Heart left ventricle (tissue), 16 donors: ENCODE measurements at regions not wholly inside any gene's neighbourhood (a gene's known extent, or its start where the extent isn't known, plus 50 kb on each side); places are given as distances from the start of the nearest gene placed in this dataset.
A peak's percentile ranks its signal among the peaks of the same experiment; 100 is the strongest.

ENCODE experiments used
- ATAC-seq, 4 donors: fragments of 200-7000 bp; cut with Tn5 transposase; one replicate each; pipeline ENCODE4 v1.9.1; 2020 to 2022; ENCODE audit warnings: moderate library complexity in 4 of 4, mild to moderate bottlenecking in 3 of 4, moderate number of reproducible peaks in 1 of 4
- DNase-seq, 5 donors: peaks; one replicate each; pipeline ENCODE4 v3.0.0-alpha.2; 2020
- H3K27ac ChIP-seq, 12 donors: fragments of 200-600 bp; sonication (generic) in 4 of 12; one replicate each; pipeline versions ENCODE4 v1.5.0 to v1.8.0; 2016 to 2022; ENCODE audit warnings: mild to moderate bottlenecking in 2 of 12
- H3K27me3 ChIP-seq, 9 donors: fragments of 200-600 bp; sonication (generic) in 2 of 9; one replicate each; pipeline versions ENCODE4 v1.5.1 to v1.8.0; 2016 to 2022; ENCODE audit warnings: mild to moderate bottlenecking in 3 of 9
- H3K36me3 ChIP-seq, 9 donors: fragments of 200-600 bp; sonication (generic) in 2 of 9; one replicate each; pipeline versions ENCODE4 v1.5.0 to v1.8.0; 2018 to 2022; ENCODE audit warnings: mild to moderate bottlenecking in 2 of 9
- H3K4me1 ChIP-seq, 12 donors: fragments of 200-600 bp; sonication (generic) in 4 of 12; one replicate each; pipeline versions ENCODE4 v1.5.0 to v1.8.0; 2016 to 2022; ENCODE audit warnings: mild to moderate bottlenecking in 3 of 12
- H3K4me3 ChIP-seq, 12 donors: fragments of 200-600 bp; sonication (generic) in 4 of 12; one replicate each; pipeline versions ENCODE4 v1.5.0 to v1.8.0; 2017 to 2022; ENCODE audit warnings: mild to moderate bottlenecking in 9 of 12, moderate library complexity in 4 of 12
- H3K9me3 ChIP-seq, 12 donors: fragments of 200-600 bp; sonication (generic) in 4 of 12; one replicate each; pipeline versions ENCODE4 v1.5.0 to v1.8.0; 2016 to 2022; ENCODE audit warnings: mild to moderate bottlenecking in 1 of 12
- POLR2A ChIP-seq, 2 donors: fragments of 450-650 bp; IDR thresholded peaks; one replicate each; pipeline ENCODE4 v1.6.1; 2017; ENCODE audit warnings: antibody characterized with exemption in 2 of 2, mild to moderate bottlenecking in 2 of 2, moderate library complexity in 2 of 2
- WGBS, 4 donors: extraction: QIAGEN DNeasy Blood & Tissue Kit in 2 of 4; methylation state at CpG; one replicate each; pipeline versions ENCODE4 v1.1.5 to v1.1.7; 2013 to 2018; 5-methylcytosine and 5-hydroxymethylcytosine counted together
- intact Hi-C, 10 donors: fragments of 100-400 bp; cut with DNase I; formaldehyde crosslinking; loops; one replicate each; pipeline versions ENCODE4 v1.11.1 to v1.14.2; 2022
- TF ChIP-seq, protein P1 (sequence below), 12 donors: fragments of 200-600 bp; sonication (generic) in 4 of 12; IDR thresholded peaks; one replicate each; pipeline versions ENCODE4 v1.5.0 to v1.8.0; 2018 to 2022; ENCODE audit warnings: antibody characterized with exemption in 12 of 12, mild to moderate bottlenecking in 5 of 12
- donor health status: ischemic (EF 13 %, LVEDD 7.1; RV severe dilation, severe dysfunction).
- donor health status: healthy with polysubstance abuse.
- donor health status: DM: no; HTN: yes; CAD: no.
- donor health status: DM: no; HTN: no; CAD: no.
- donor health status: ischemic (EF 25% LVEDD 6.9; RV normal size, moderate dysfunction).
- donor health status: ischemic (EF 25% LVEDD 5.7; RV mildly dilated, moderate dysfunction).
- donor health status: healthy.
- donor health status: DM: yes; HTN: yes; CAD: no.
- donor health status: ischemic (EF 35%, LVEDD 5.7; RV mildly dilated, moderate dysfunction).
- donor health status: nonischemic (EF 11% LVEDD 7.7; RV severe dilation, severe dysfunction).
- donor health status: DM: yes; HTN: yes; CAD: no.
- donor health status: PGD.
- donor health status: ischemic (EF 29% LVEDD 5.4; RV normal size, mild dysfunction).
- donor health status: nonischemic (EF 23%, LVEDD 6.1; RV moderate dilation, normal function).

DNA sequence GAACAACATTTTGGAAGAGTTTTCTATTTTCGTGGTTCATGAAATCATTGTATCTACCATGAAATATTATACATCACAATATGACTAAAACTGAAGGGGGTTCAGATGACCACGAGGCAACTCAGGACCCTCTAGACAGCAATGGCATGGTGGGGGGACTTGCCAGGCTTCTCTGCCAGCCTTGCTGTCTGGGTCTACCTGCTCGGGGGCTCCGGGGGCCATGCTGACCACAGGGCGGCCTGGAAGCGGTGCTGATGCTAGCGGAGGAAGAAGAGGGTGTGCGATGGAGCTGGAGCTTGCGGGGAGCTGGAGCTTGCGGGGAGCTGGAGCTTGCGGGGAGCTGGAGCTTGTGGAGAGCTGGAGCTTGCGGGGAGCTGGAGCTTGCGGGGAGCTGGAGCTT, 89.2 kb upstream of the IRX4 start:
- Histone ChIP-seq H3K27ac (no peak overlapping the region), H3K4me3 (no peak overlapping the region), H3K27me3 (no peaks in the 10 kb centered on the region), H3K4me1 (no peaks in the 10 kb centered on the region), H3K9me3 (peaks cover 0 to under 1% (median 0%) of the 10 kb centered on the region in 12 donors), H3K36me3 (no peaks in the 10 kb centered on the region)
- ATAC-seq = no peak
- intact Hi-C loops = no loop called here
- TF ChIP-seq, protein P1, sequence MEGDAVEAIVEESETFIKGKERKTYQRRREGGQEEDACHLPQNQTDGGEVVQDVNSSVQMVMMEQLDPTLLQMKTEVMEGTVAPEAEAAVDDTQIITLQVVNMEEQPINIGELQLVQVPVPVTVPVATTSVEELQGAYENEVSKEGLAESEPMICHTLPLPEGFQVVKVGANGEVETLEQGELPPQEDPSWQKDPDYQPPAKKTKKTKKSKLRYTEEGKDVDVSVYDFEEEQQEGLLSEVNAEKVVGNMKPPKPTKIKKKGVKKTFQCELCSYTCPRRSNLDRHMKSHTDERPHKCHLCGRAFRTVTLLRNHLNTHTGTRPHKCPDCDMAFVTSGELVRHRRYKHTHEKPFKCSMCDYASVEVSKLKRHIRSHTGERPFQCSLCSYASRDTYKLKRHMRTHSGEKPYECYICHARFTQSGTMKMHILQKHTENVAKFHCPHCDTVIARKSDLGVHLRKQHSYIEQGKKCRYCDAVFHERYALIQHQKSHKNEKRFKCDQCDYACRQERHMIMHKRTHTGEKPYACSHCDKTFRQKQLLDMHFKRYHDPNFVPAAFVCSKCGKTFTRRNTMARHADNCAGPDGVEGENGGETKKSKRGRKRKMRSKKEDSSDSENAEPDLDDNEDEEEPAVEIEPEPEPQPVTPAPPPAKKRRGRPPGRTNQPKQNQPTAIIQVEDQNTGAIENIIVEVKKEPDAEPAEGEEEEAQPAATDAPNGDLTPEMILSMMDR (IDR thresholded peaks at IDR 0.05) = no peak
- no peak for TF ChIP-seq POLR2A (IDR thresholded peaks at IDR 0.05)
- no peak for DNase-seq
- WGBS, 4 donors = 82 to 93% (median 91%) methylated on average over 11 to 13 of the region's 13 CpGs

DNA sequence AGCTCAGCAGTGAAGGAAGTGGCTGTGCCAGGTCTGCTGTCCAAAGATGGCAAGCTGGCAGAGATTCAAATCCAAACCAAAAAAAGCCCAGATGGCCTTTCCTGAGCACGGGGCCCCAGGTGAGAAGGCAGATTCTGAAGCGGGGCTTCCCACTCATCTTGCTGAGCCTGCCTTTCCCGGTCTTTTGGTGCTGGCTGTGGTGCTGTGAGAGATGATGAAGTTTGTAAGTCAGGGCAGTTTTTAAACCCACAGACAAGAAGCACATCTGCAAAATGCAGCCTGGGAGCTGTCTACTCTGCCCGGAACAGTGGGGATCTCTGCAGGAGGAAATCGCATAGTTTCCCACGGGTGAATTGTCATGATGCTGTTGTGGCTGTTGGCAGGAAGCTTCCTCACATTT, 85.0 kb upstream of the IRX4 start:
- intact Hi-C loops = no loop called here
- H3K27me3 ChIP-seq = no peaks in the 10 kb centered on the region
- no peak for DNase-seq
- no peak overlapping the region for H3K27ac ChIP-seq
- no peak overlapping the region for H3K4me3 ChIP-seq
- TF ChIP-seq POLR2A (IDR thresholded peaks at IDR 0.05) = no peak
- TF ChIP-seq, protein P1 (IDR thresholded peaks at IDR 0.05) = no peak
- H3K9me3 ChIP-seq = no peaks in the 10 kb centered on the region
- H3K4me1 ChIP-seq = no peaks in the 10 kb centered on the region
- peak in 1 of 4 donors; percentile 26 for ATAC-seq
- H3K36me3 ChIP-seq = no peaks in the 10 kb centered on the region
- WGBS, 4 donors = 41 to 55% (median 50%) methylated on average over 5 to 6 of the region's 6 CpGs

DNA sequence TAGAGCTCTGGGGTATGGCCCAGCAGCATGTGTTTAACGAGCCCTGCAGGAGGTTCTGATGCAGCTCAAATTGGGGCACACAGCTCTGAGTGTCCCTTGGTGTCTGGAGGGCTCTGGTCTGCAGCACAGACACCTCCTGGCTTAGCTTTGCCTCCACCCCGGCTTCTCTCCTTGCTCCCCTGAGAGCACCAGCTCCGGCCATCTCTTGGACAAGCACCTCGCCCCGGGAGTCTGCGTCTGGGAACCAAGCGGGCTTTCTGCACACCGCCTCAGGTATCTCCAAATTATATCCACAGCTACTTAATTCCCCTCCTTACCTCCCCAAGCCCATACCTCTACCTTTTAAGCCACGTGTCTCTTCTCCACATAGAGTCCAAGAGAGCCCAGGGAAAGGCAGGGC, 83.7 kb upstream of the IRX4 start:
- intact Hi-C loops = no loop called here
- Histone ChIP-seq H3K9me3 (no peaks in the 10 kb centered on the region), H3K36me3 (no peaks in the 10 kb centered on the region)

DNA sequence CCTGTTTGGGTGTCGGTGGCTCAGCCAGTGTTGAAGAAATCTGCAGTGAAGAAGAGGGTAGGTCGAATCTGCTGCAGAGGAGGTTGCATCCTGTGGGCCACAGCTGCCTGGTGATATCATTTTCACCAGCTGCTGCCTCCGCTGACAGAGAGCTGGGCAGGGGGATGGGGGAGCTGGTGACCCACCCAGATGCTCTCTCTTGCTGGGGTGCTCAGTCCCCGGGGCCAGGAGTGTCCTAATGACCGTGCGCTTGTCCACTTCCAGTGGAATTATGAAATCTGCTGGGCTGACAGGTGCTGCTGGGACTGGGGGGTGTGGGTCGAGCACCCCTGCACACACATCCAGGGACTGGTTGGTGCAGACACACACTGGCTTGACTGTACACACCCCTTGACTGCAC, 83.2 kb upstream of the IRX4 start:
- 67 to 77% (median 74%) methylated on average over 3 to 7 of the region's 7 CpGs for WGBS, 4 donors
- Histone ChIP-seq H3K4me3 (no peak overlapping the region), H3K27me3 (no peaks in the 10 kb centered on the region), H3K27ac (no peak overlapping the region), H3K36me3 (no peaks in the 10 kb centered on the region), H3K4me1 (no peaks in the 10 kb centered on the region), H3K9me3 (no peaks in the 10 kb centered on the region)
- intact Hi-C loops = no loop called here
- DNase-seq (no peak), ATAC-seq (no peak)
- TF ChIP-seq POLR2A (IDR thresholded peaks at IDR 0.05) = no peak

More for the DNA sequence above, 83.7 kb upstream of the IRX4 start:
- Histone ChIP-seq H3K27me3 (no peaks in the 10 kb centered on the region), H3K4me1 (no peaks in the 10 kb centered on the region), H3K27ac (no peak overlapping the region), H3K4me3 (no peak overlapping the region)
- WGBS, 4 donors = 74 to 83% (median 78%) methylated on average over 8 to 9 of the region's 9 CpGs
- no peak for ATAC-seq
- TF ChIP-seq POLR2A (IDR thresholded peaks at IDR 0.05) = no peak
- TF ChIP-seq, protein P1 (IDR thresholded peaks at IDR 0.05) = no peak
- no peak for DNase-seq

DNA sequence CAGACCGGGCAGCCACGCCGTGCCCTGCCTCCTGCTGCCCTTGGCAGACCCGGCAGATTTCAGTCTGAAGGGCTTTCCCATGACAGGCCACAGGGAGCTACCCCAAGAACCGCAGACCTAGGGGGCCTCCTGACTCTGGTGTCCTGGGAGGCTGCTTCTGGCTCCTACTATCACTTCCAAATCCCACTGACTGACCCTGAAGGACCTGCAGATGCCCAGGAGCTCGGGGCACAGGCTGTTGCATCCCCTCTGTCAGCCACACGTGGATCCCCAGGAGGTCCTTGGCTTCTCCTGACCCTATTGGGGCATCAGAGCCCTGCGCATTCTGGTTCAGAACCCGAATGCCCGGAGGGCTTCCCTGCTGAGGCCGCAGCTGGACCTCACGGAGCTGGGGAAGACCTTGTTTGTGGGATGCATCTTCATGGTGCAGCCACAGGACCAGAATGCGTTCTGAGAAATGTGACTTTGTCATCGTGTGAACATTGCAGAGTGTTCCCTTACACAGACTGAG, 81.3 kb upstream of the IRX4 start:
- Histone ChIP-seq H3K9me3 (no peaks in the 10 kb centered on the region), H3K36me3 (no peaks in the 10 kb centered on the region), H3K4me1 (no peaks in the 10 kb centered on the region), H3K27ac (no peak overlapping the region), H3K4me3 (no peak overlapping the region), H3K27me3 (no peaks in the 10 kb centered on the region)
- intact Hi-C loops = no loop called here
- ATAC-seq (no peak), DNase-seq (no peak)
- 80 to 88% (median 87%) methylated on average over 7 to 14 of the region's 14 CpGs for WGBS, 4 donors
- TF ChIP-seq, protein P1 (IDR thresholded peaks at IDR 0.05) = no peak
- no peak for TF ChIP-seq POLR2A (IDR thresholded peaks at IDR 0.05)
